HFFc6 (cell line): ENCODE measurements at regions not wholly inside any gene's neighbourhood (a gene's known extent, or its start where the extent isn't known, plus 50 kb on each side); places are given as distances from the start of the nearest gene placed in this dataset.

Experiments
- DNase-seq: peaks from one replicate; pipeline ENCODE4 v3.0.0-alpha.2; 2018
- H3K27ac Mint-ChIP-seq: 2 replicates; pipeline ENCODE4 v1.8.0; 2020; ENCODE audit warnings: mild to moderate bottlenecking, mixed read lengths
- H3K27me3 Mint-ChIP-seq: 2 replicates; pipeline ENCODE4 v1.8.0; 2021; ENCODE audit warnings: mild to moderate bottlenecking, moderate library complexity, mixed read lengths; ENCODE audit not compliant: insufficient read depth
- H3K36me3 Mint-ChIP-seq: 2 replicates; pipeline ENCODE4 v1.8.0; 2021; ENCODE audit warnings: low read depth, mixed read lengths
- H3K4me1 Mint-ChIP-seq: 2 replicates; pipeline ENCODE4 v1.8.0; 2020; ENCODE audit warnings: low read depth, mixed read lengths
- H3K4me3 Mint-ChIP-seq: 2 replicates; pipeline ENCODE4 v1.8.0; 2020; ENCODE audit warnings: mild to moderate bottlenecking, moderate library complexity, mixed read lengths
- H3K9me3 Mint-ChIP-seq: 2 replicates; pipeline ENCODE4 v1.8.0; 2020; ENCODE audit warnings: mild to moderate bottlenecking, mixed read lengths
- TF ChIP-seq, protein P1 (sequence below): fragments of 200-600 bp; sonication (generic); IDR thresholded peaks from 2 replicates; pipeline ENCODE4 v1.5.0; 2021; ENCODE audit warnings: antibody characterized with exemption, mild to moderate bottlenecking

DNA sequence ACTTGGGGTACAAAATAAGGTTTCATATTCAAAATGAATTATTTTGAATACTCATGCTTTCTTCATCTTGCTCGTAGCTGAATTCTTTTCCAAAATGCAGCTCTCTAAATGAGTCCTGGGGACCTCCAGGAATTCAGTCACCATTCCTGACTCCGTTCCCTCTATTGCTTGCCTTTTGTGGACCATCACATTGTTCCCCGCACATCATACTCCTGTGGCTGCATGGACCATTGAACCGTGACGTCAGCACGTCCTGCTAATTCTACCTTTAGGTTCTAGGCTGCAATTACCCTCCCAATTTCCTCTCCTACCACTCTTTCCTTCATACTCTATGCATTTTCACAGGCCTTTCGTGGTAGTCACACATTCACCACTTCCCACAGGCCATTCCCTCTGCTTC is 173.1 kb upstream of the ID4 start:
- DNase-seq = no peak
- H3K27me3 Mint-ChIP-seq = no peaks in the 10 kb centered on the region
- no peaks in the 10 kb centered on the region for H3K36me3 Mint-ChIP-seq
- H3K4me3 Mint-ChIP-seq = no peak overlapping the region
- no peak overlapping the region for H3K27ac Mint-ChIP-seq
- peaks cover 16% of the 10 kb centered on the region for H3K4me1 Mint-ChIP-seq
- TF ChIP-seq, protein P1, sequence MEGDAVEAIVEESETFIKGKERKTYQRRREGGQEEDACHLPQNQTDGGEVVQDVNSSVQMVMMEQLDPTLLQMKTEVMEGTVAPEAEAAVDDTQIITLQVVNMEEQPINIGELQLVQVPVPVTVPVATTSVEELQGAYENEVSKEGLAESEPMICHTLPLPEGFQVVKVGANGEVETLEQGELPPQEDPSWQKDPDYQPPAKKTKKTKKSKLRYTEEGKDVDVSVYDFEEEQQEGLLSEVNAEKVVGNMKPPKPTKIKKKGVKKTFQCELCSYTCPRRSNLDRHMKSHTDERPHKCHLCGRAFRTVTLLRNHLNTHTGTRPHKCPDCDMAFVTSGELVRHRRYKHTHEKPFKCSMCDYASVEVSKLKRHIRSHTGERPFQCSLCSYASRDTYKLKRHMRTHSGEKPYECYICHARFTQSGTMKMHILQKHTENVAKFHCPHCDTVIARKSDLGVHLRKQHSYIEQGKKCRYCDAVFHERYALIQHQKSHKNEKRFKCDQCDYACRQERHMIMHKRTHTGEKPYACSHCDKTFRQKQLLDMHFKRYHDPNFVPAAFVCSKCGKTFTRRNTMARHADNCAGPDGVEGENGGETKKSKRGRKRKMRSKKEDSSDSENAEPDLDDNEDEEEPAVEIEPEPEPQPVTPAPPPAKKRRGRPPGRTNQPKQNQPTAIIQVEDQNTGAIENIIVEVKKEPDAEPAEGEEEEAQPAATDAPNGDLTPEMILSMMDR = no peak
- H3K9me3 Mint-ChIP-seq = no peaks in the 10 kb centered on the region

DNA sequence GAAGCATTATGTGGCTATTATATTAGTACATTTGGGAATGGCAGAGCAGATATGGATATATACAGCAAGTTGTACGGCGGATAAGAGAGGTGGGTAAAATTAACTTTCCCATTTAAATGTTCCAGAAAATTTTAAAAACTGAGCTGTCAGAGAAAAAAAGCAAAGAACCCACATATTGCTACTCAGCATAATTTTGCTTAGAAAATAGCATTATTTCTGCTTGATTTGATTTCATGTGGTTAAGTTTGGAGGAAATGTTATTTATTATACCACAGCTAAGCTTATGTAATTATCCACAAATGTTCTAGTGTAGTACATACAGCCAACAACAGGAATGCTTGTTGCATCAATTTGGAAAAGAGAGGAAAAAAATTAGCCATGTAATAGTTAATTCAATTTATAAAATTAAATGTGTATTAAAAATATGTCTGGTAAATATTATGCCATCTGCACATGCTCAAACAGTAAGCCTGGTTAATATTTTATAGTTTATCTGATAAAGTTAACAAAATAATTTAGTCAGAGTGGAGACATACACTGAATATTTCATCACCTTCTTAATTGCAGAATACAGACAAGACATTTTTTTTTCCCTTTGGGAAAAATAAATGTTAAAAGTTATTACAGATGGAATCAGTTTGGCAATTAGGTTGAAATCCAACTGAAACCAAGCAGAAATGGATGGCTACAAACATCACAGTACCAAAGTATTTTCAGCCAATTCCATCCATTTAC is 172.1 kb upstream of the ID4 start:
- Mint-ChIP-seq H3K4me1 (peaks cover 26% of the 10 kb centered on the region), H3K36me3 (no peaks in the 10 kb centered on the region), H3K27me3 (no peaks in the 10 kb centered on the region; the same call in 1 of the 2 replicates), H3K9me3 (no peaks in the 10 kb centered on the region), H3K4me3 (no peak overlapping the region), H3K27ac (no peak overlapping the region)
- TF ChIP-seq, protein P1 = no peak
- DNase-seq = no peak

- DNase-seq = no peak
- TF ChIP-seq, protein P1 = no peak
- no peaks in the 10 kb centered on the region; the same call in 1 of the 2 replicates for H3K27me3 Mint-ChIP-seq
- H3K9me3 Mint-ChIP-seq = no peaks in the 10 kb centered on the region
- H3K4me1 Mint-ChIP-seq = peaks cover 31% of the 10 kb centered on the region
- H3K27ac Mint-ChIP-seq = no peak overlapping the region
- no peak overlapping the region for H3K4me3 Mint-ChIP-seq
- no peaks in the 10 kb centered on the region for H3K36me3 Mint-ChIP-seq
Observed at GRCh38 chr6:19665613-19665909, 171.6 kb upstream of the ID4 start.

DNA sequence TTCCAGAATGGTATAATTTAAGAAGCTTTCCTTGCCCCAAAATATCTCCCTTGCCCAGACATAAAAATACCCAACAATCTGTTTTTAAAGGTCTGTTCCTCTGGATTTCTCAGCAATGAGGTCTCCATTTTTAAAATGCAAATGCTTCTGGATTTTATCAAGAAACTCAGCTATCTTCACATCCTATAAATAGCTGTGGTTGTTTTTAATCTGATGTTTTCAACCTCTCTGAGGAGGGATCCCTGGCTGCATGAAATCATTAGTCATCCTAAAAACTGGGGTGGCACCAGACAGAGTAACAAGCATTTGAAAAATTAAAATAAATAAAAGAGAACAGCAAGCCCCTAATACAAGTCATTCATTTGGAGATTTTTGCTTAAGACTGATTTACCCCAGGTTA is 168.5 kb upstream of the ID4 start:
- Mint-ChIP-seq H3K9me3 (no peaks in the 10 kb centered on the region), H3K4me1 (peaks cover 31% of the 10 kb centered on the region), H3K27me3 (no peaks in the 10 kb centered on the region; the same call in none of the 2 replicates), H3K36me3 (no peaks in the 10 kb centered on the region), H3K27ac (peak overlapping the region; percentile 34), H3K4me3 (peak overlapping the region; percentile 65)
- DNase-seq = peak; percentile 27
- TF ChIP-seq, protein P1 = no peak

- Mint-ChIP-seq H3K27ac (peak overlapping the region; percentile 34), H3K36me3 (no peaks in the 10 kb centered on the region), H3K27me3 (no peaks in the 10 kb centered on the region; the same call in none of the 2 replicates), H3K4me1 (peaks cover 31% of the 10 kb centered on the region), H3K4me3 (peak overlapping the region; percentile 65), H3K9me3 (no peaks in the 10 kb centered on the region)
- TF ChIP-seq, protein P1 = no peak
- DNase-seq = peak; percentile 32
Observed at GRCh38 chr6:19669206-19669605, 168.0 kb upstream of the ID4 start.
